WTC11 (cell line): ENCODE measurements at regions not wholly inside any gene's neighbourhood (a gene's known extent, or its start where the extent isn't known, plus 50 kb on each side); places are given as distances from the start of the nearest gene placed in this dataset.

ENCODE experiments used
- ATAC-seq: fragments of 200-7000 bp; cut with Tn5 transposase; 2 replicates; pipeline ENCODE4 v1.10.0; 2021; ENCODE audit warnings: mild to moderate bottlenecking, moderate library complexity
- CTCF ChIA-PET: fragments of 300-600 bp; sonication (Branson Sonifier 250); formaldehyde crosslinking; loops from one replicate; lab custom pipeline; 2021; ENCODE audit warnings: antibody characterized with exemption; lab: Charles Lee
- POLR2A ChIA-PET: fragments of 350-600 bp; sonication (Branson Sonifier 250); formaldehyde crosslinking; loops from one replicate; lab custom pipeline; 2021; ENCODE audit warnings: antibody characterized with exemption; lab: Charles Lee
- DNase-seq: peaks from one replicate; pipeline ENCODE4 v3.0.0; 2021; ENCODE audit warnings: low spot score
- H3K27ac Mint-ChIP-seq: 2 replicates; pipeline ENCODE4 v1.8.0; 2021; ENCODE audit warnings: mixed read lengths
- H3K27me3 Mint-ChIP-seq: 2 replicates; pipeline ENCODE4 v1.8.0; 2021; ENCODE audit warnings: low read depth, mild to moderate bottlenecking, moderate library complexity, mixed read lengths
- H3K36me3 Mint-ChIP-seq: 2 replicates; pipeline ENCODE4 v1.8.0; 2021; ENCODE audit warnings: mixed read lengths
- H3K4me1 Mint-ChIP-seq: 2 replicates; pipeline ENCODE4 v1.8.0; 2022; ENCODE audit warnings: mixed read lengths
- H3K4me3 Mint-ChIP-seq: 2 replicates; pipeline ENCODE4 v1.8.0; 2021; ENCODE audit warnings: mild to moderate bottlenecking, moderate library complexity, mixed read lengths
- H3K9me3 Mint-ChIP-seq: 2 replicates; pipeline ENCODE4 v1.8.0; 2021; ENCODE audit warnings: mixed read lengths
- AR ChIP-seq: fragments of 250-450 bp; sonication (Bioruptor Pico); IDR thresholded peaks from 2 replicates; pipeline ENCODE4 v1.9.0; 2021; ENCODE audit warnings: mild to moderate bottlenecking
- ELF4 ChIP-seq: sonication (generic); formaldehyde crosslinking; IDR thresholded peaks from 2 replicates; pipeline ENCODE4 v1.8.1; 2022; ENCODE audit warnings: low read depth, mild to moderate bottlenecking, moderate library complexity, missing genetic modification reagents
- ERG ChIP-seq: fragments of 250-450 bp; sonication (Bioruptor Pico); IDR thresholded peaks from 2 replicates; pipeline ENCODE4 v1.8.0; 2021; ENCODE audit warnings: mild to moderate bottlenecking
- ESRRA ChIP-seq: sonication (generic); formaldehyde crosslinking; IDR thresholded peaks from 2 replicates; pipeline ENCODE4 v1.8.1; 2022; ENCODE audit warnings: mild to moderate bottlenecking, missing genetic modification reagents, borderline replicate concordance
- ETV6 ChIP-seq: sonication (generic); formaldehyde crosslinking; IDR thresholded peaks from 2 replicates; pipeline ENCODE4 v1.8.1; 2022; ENCODE audit warnings: mild to moderate bottlenecking, missing genetic modification reagents
- FOXP1 ChIP-seq: sonication (generic); formaldehyde crosslinking; IDR thresholded peaks from 2 replicates; pipeline ENCODE4 v1.8.0; 2022; ENCODE audit warnings: missing genetic modification reagents, mild to moderate bottlenecking, moderate library complexity, borderline replicate concordance
- FOXP4 ChIP-seq: sonication (generic); formaldehyde crosslinking; IDR thresholded peaks from 2 replicates; pipeline ENCODE4 v1.8.0; 2022; ENCODE audit warnings: mild to moderate bottlenecking, missing genetic modification reagents
- GABPB1 ChIP-seq: sonication (generic); formaldehyde crosslinking; IDR thresholded peaks from 2 replicates; pipeline ENCODE4 v1.8.1; 2023; ENCODE audit warnings: mild to moderate bottlenecking, missing genetic modification reagents
- GTF2I ChIP-seq: fragments of 250-450 bp; sonication (Bioruptor Pico); conservative IDR thresholded peaks from 2 replicates; pipeline ENCODE4 v1.4.0; 2021; ENCODE audit warnings: mild to moderate bottlenecking
- HMGA2 ChIP-seq: fragments of 250-450 bp; sonication (Bioruptor Pico); IDR thresholded peaks from 2 replicates; pipeline ENCODE4 v1.4.0; 2021; ENCODE audit warnings: mild to moderate bottlenecking, moderate library complexity
- IRF2 ChIP-seq: sonication (generic); formaldehyde crosslinking; IDR thresholded peaks from 2 replicates; pipeline ENCODE4 v1.8.0; 2022; ENCODE audit warnings: low read depth, missing genetic modification reagents, borderline replicate concordance
- MXD4 ChIP-seq: fragments of 250-450 bp; sonication (Bioruptor Pico); IDR thresholded peaks from 2 replicates; pipeline ENCODE4 v1.8.0; 2021; ENCODE audit warnings: mild to moderate bottlenecking, moderate library complexity, borderline replicate concordance
- NR3C1 ChIP-seq: sonication (generic); formaldehyde crosslinking; conservative IDR thresholded peaks from 2 replicates; pipeline ENCODE4 v1.8.1; 2023; ENCODE audit warnings: low read depth, mild to moderate bottlenecking, missing genetic modification reagents
- SP1 ChIP-seq: sonication (generic); formaldehyde crosslinking; conservative IDR thresholded peaks from 2 replicates; pipeline ENCODE4 v1.8.1; 2022; ENCODE audit warnings: missing genetic modification reagents
- ZBTB43 ChIP-seq: sonication (generic); formaldehyde crosslinking; IDR thresholded peaks from 2 replicates; pipeline ENCODE4 v1.8.1; 2023; ENCODE audit warnings: mild to moderate bottlenecking, missing genetic modification reagents
- ZNF219 ChIP-seq: sonication (generic); formaldehyde crosslinking; IDR thresholded peaks from 2 replicates; pipeline ENCODE4 v1.8.0; 2023; ENCODE audit warnings: missing genetic modification reagents, mild to moderate bottlenecking, borderline replicate concordance
- ZNF263 ChIP-seq: sonication (generic); formaldehyde crosslinking; IDR thresholded peaks from 2 replicates; pipeline ENCODE4 v1.8.1; 2022; ENCODE audit warnings: low read depth, mild to moderate bottlenecking, moderate library complexity, missing genetic modification reagents
- ZNF396 ChIP-seq: fragments of 250-450 bp; sonication (Bioruptor Pico); IDR thresholded peaks from 2 replicates; pipeline ENCODE4 v1.8.0; 2021; ENCODE audit warnings: mild to moderate bottlenecking, moderate library complexity, borderline replicate concordance
- ZNF512 ChIP-seq: sonication (generic); formaldehyde crosslinking; IDR thresholded peaks from 2 replicates; pipeline ENCODE4 v1.8.1; 2022; ENCODE audit warnings: missing genetic modification reagents, borderline replicate concordance
- TF ChIP-seq, protein P1 (sequence below): sonication (generic); formaldehyde crosslinking; IDR thresholded peaks from 2 replicates; pipeline ENCODE4 v1.8.0; 2023; ENCODE audit warnings: missing genetic modification reagents
- TF ChIP-seq, protein P2 (sequence below): fragments of 200-600 bp; IDR thresholded peaks from 2 replicates; pipeline ENCODE4 v1.8.0; 2022; ENCODE audit warnings: antibody characterized with exemption
- TF ChIP-seq, protein P3 (sequence below): fragments of 250-450 bp; sonication (Bioruptor Pico); conservative IDR thresholded peaks from 2 replicates; pipeline ENCODE4 v1.9.0; 2021; ENCODE audit warnings: mild to moderate bottlenecking

GRCh38 chr2:2860589-2861300, 516.9 kb downstream of the EIPR1 start (continued):
- TF ChIP-seq AR (CRISPR knock-in tag): no peak
- no peak for TF ChIP-seq GTF2I (CRISPR knock-in tag)
- TF ChIP-seq ZNF512 (CRISPR knock-in tag): no peak
- TF ChIP-seq IRF2: no peak
- TF ChIP-seq, protein P1, sequence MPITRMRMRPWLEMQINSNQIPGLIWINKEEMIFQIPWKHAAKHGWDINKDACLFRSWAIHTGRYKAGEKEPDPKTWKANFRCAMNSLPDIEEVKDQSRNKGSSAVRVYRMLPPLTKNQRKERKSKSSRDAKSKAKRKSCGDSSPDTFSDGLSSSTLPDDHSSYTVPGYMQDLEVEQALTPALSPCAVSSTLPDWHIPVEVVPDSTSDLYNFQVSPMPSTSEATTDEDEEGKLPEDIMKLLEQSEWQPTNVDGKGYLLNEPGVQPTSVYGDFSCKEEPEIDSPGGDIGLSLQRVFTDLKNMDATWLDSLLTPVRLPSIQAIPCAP (CRISPR knock-in tag): no peak
- TF ChIP-seq, protein P2, sequence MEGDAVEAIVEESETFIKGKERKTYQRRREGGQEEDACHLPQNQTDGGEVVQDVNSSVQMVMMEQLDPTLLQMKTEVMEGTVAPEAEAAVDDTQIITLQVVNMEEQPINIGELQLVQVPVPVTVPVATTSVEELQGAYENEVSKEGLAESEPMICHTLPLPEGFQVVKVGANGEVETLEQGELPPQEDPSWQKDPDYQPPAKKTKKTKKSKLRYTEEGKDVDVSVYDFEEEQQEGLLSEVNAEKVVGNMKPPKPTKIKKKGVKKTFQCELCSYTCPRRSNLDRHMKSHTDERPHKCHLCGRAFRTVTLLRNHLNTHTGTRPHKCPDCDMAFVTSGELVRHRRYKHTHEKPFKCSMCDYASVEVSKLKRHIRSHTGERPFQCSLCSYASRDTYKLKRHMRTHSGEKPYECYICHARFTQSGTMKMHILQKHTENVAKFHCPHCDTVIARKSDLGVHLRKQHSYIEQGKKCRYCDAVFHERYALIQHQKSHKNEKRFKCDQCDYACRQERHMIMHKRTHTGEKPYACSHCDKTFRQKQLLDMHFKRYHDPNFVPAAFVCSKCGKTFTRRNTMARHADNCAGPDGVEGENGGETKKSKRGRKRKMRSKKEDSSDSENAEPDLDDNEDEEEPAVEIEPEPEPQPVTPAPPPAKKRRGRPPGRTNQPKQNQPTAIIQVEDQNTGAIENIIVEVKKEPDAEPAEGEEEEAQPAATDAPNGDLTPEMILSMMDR: no peak
- no peak for TF ChIP-seq ERG (CRISPR knock-in tag)
- TF ChIP-seq GABPB1: no peak
- TF ChIP-seq FOXP4 (CRISPR knock-in tag): no peak
- TF ChIP-seq MXD4 (CRISPR knock-in tag): no peak
- no peak for TF ChIP-seq ZBTB43 (CRISPR knock-in tag)
- no peak for TF ChIP-seq HMGA2 (CRISPR knock-in tag)

DNA sequence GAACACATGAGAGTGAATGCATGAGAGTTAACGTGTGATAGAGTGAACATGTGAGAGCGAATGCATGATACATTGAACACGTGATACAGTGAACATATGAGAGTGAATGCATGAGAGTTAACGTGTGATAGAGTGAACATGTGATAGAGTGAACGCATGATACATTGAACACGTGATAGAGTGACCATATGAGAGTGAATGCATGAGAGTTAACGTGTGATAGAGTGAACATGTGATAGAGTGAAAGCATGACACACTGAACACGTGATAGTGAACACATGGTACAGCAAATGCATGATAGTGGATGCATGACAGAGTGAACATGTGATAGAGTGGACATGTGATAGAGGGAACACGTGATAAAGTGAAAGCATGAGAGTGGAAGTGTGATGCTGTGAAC, 517.9 kb downstream of the EIPR1 start:
- ATAC-seq: no peak
- Mint-ChIP-seq H3K4me3 (no peak overlapping the region), H3K4me1 (no peaks in the 10 kb centered on the region), H3K36me3 (peaks cover 5% of the 10 kb centered on the region; the same call in 1 of the 2 replicates), H3K27me3 (no peaks in the 10 kb centered on the region), H3K27ac (no peak overlapping the region), H3K9me3 (peaks cover 13% of the 10 kb centered on the region)
- DNase-seq: no peak
- ChIA-PET POLR2A (no interaction called here), CTCF (no interaction called here)
- TF ChIP-seq, protein P3, sequence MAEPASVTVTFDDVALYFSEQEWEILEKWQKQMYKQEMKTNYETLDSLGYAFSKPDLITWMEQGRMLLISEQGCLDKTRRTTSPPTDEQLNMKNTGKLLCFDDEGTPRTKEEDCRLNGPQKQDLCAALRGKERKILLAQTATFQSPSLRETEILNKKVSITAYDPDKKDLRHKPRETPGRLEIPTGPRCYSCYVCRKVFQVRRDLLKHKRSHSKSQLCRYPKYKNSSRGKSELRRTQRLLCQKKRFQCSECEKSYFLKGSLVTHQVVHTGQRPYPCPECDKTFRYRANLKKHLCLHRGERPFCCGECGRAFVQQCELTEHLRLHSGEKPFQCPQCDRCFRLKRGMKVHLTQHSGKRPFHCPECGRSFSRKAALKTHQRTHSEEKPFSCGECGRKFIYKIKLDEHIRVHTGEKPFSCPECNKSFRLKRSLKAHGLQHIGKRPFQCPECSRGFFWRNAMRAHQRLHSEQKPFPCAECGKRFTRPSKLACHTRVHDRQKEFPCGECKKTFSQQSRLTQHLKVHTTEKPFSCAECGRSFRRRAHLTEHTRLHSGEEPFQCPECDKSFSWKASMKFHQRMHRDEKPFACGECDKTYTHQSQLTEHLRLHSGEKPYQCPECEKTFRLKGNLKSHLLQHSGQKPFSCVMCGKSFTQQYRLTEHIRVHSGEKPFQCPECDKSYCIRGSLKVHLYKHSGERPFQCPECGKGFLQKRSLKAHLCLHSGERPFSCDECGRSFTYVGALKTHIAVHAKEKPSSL (CRISPR knock-in tag): no peak
- TF ChIP-seq ELF4 (CRISPR knock-in tag) (no peak), ZNF263 (no peak), ZNF219 (CRISPR knock-in tag) (no peak), ZNF396 (CRISPR knock-in tag) (no peak), SP1 (no peak), ESRRA (CRISPR knock-in tag) (no peak), NR3C1 (CRISPR knock-in tag) (no peak), ETV6 (no peak), FOXP1 (CRISPR knock-in tag) (no peak)
